ENCODE measurements at regions not wholly inside any gene's neighbourhood (a gene's known extent, or its start where the extent isn't known, plus 50 kb on each side); places are given as distances from the start of the nearest gene placed in this dataset.

- no peak for DNase-seq (ENCODE audit: low spot score)
- TF ChIP-seq, protein P1, sequence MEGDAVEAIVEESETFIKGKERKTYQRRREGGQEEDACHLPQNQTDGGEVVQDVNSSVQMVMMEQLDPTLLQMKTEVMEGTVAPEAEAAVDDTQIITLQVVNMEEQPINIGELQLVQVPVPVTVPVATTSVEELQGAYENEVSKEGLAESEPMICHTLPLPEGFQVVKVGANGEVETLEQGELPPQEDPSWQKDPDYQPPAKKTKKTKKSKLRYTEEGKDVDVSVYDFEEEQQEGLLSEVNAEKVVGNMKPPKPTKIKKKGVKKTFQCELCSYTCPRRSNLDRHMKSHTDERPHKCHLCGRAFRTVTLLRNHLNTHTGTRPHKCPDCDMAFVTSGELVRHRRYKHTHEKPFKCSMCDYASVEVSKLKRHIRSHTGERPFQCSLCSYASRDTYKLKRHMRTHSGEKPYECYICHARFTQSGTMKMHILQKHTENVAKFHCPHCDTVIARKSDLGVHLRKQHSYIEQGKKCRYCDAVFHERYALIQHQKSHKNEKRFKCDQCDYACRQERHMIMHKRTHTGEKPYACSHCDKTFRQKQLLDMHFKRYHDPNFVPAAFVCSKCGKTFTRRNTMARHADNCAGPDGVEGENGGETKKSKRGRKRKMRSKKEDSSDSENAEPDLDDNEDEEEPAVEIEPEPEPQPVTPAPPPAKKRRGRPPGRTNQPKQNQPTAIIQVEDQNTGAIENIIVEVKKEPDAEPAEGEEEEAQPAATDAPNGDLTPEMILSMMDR (IDR thresholded peaks at IDR 0.05; ENCODE audit: borderline replicate concordance, control extremely low read depth, extremely low read depth, insufficient read depth, missing control alignments): no peak
- in situ Hi-C loops (cut with MboI; ENCODE audit: low sequenced_read_pairs, unreplicated experiment): no loop called here
Observed at GRCh38 chr3:101099791-101100190, 106.6 kb upstream of the ABI3BP start.

DNA sequence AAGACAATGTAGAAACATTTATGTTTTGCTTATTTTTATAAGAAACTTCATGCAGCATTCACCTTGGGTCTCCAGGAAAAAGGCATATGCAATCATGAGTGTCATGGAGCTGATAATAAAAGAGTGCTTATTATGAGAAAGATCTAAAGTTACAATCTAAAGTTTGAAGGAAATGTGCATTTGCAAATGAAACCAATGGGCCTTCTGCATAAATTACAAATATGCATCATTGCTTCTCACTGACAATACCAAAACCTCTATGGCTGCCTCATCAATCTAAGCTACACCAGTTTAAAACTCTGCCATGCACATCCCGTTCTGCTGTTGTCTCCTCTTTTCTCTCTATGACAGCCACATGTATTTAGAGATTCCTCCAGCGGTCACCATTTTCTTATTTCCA, 103.2 kb upstream of the ABI3BP start:
- in situ Hi-C loops (cut with MboI; ENCODE audit: low sequenced_read_pairs, unreplicated experiment): no loop called here
- DNase-seq (ENCODE audit: low spot score): no peak
- TF ChIP-seq, protein P1 (IDR thresholded peaks at IDR 0.05; ENCODE audit: borderline replicate concordance, control extremely low read depth, extremely low read depth, insufficient read depth, missing control alignments): no peak

DNA sequence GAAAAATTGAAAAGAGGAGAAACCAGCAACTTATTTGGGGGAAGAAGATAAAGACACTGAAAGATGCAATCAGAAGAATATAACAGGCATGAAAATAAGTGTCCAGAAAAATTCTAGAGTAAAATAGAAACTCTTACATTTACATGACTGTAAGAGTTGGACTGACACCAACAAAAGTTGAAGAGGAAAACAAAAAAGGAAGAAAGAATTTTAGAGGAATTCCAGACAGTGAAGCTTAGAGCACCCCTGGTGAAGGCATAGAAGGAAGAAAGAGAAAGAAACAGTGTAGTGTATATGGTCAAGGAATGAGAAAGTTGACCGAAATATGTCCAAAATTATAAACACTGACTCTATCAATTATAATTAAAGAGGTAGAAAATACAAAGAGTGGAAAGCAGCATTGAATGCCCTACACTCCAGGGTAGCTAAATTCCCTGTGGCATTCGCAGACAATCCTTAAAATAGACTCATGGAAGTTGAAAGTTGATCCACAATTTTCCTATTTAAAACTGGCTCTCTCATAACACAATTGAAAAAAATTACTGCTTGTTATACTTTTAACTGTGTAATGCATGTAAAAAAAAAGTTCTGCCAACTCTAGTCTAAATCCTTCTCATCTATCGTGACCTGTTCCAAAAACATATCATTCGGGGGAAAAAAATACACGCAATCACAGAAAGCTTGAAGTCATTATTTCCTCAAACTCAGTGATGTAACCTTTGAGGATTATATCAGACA, 102.6 kb upstream of the ABI3BP start:
- in situ Hi-C loops (cut with MboI; ENCODE audit: low sequenced_read_pairs, unreplicated experiment): no loop called here
- DNase-seq (ENCODE audit: low spot score): no peak
- TF ChIP-seq, protein P1 (IDR thresholded peaks at IDR 0.05; ENCODE audit: borderline replicate concordance, control extremely low read depth, extremely low read depth, insufficient read depth, missing control alignments): no peak

DNA sequence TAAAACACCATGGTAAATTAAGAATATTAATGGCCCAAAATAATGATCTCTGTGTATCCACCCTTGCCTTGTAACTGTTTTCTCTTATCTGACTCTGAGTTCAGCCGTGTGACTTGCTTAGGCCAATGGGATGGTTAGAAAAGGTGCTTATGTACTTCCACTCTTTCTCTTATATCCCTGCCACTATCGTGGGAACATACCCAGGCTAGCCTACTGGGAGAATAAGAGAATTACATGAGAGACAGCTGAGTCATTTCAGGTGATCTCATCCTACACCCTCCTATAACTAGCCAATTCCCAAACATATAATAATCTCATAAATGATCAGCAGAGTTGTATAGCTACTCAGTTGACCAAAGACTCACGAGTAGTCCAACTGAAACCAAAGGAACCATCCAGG, 98.3 kb upstream of the ABI3BP start:
- in situ Hi-C loops (cut with MboI; ENCODE audit: low sequenced_read_pairs, unreplicated experiment): no loop called here
- no peak for DNase-seq (ENCODE audit: low spot score)
- TF ChIP-seq, protein P1 (IDR thresholded peaks at IDR 0.05; ENCODE audit: borderline replicate concordance, control extremely low read depth, extremely low read depth, insufficient read depth, missing control alignments): no peak

GRCh38 chr3:101085752-101086151, 92.5 kb upstream of the ABI3BP start:
- TF ChIP-seq, protein P1 (IDR thresholded peaks at IDR 0.05; ENCODE audit: borderline replicate concordance, control extremely low read depth, extremely low read depth, insufficient read depth, missing control alignments): no peak
- in situ Hi-C loops (cut with MboI; ENCODE audit: low sequenced_read_pairs, unreplicated experiment): no loop called here
- DNase-seq (ENCODE audit: low spot score): no peak

GRCh38 chr3:101084404-101084803, 91.2 kb upstream of the ABI3BP start:
- TF ChIP-seq, protein P1 (IDR thresholded peaks at IDR 0.05; ENCODE audit: borderline replicate concordance, control extremely low read depth, extremely low read depth, insufficient read depth, missing control alignments): no peak
- no peak for DNase-seq (ENCODE audit: low spot score)
- in situ Hi-C loops (cut with MboI; ENCODE audit: low sequenced_read_pairs, unreplicated experiment): no loop called here
